Left renal cortex interstitium (tissue), 4 donors: ENCODE measurements at regions not wholly inside any gene's neighbourhood (a gene's known extent, or its start where the extent isn't known, plus 50 kb on each side); places are given as distances from the start of the nearest gene placed in this dataset.
"Not testable (repeated sequence)": the region's sequence is repeated elsewhere in the genome, so short reads cannot be mapped to it uniquely, and the experiment has no call there.

ENCODE experiments used
- DNase-seq, 4 donors: peaks; one replicate each; pipeline ENCODE4 v3.0.0-alpha.2; 2013; ENCODE audit warnings: low read depth in 4 of 4, low spot score in 2 of 4, missing footprints in 1 of 4

- not testable (repeated sequence) for DNase-seq
These were observed 300.0 kb upstream of the ZFP42 start for GRCh38 chr4:187695531-187695930.

- no peak for DNase-seq
These were observed 284.0 kb upstream of the ZFP42 start for GRCh38 chr4:187711586-187711985.

GRCh38 chr4:187714957-187715356 lies 280.6 kb upstream of the ZFP42 start:
- no peak for DNase-seq

- DNase-seq: no peak
These were observed 280.1 kb upstream of the ZFP42 start for GRCh38 chr4:187715466-187715865.

- no peak for DNase-seq
These were observed 271.1 kb upstream of the ZFP42 start for GRCh38 chr4:187724456-187724855.

- DNase-seq: no peak
These were observed 269.1 kb upstream of the ZFP42 start for GRCh38 chr4:187726485-187726884.

- no peak for DNase-seq
These were observed 263.0 kb upstream of the ZFP42 start for GRCh38 chr4:187732524-187732923.

GRCh38 chr4:187739771-187740170 lies 255.8 kb upstream of the ZFP42 start:
- DNase-seq: no peak

- no peak for DNase-seq
These were observed 250.7 kb upstream of the ZFP42 start for GRCh38 chr4:187744911-187745310.

GRCh38 chr4:187750652-187751051 lies 244.9 kb upstream of the ZFP42 start:
- not testable (repeated sequence) for DNase-seq

- no peak for DNase-seq
These were observed 228.4 kb upstream of the ZFP42 start for GRCh38 chr4:187767158-187767557.

GRCh38 chr4:187767687-187768086 lies 227.9 kb upstream of the ZFP42 start:
- DNase-seq: no peak

GRCh38 chr4:187770345-187770744 lies 225.2 kb upstream of the ZFP42 start:
- DNase-seq: no peak

GRCh38 chr4:187777954-187778353 lies 217.6 kb upstream of the ZFP42 start:
- DNase-seq: no peak

- no peak for DNase-seq
These were observed 215.5 kb upstream of the ZFP42 start for GRCh38 chr4:187780070-187780469.

- DNase-seq: no peak
These were observed 213.2 kb upstream of the ZFP42 start for GRCh38 chr4:187782286-187782824.

- no peak for DNase-seq
These were observed 209.4 kb upstream of the ZFP42 start for GRCh38 chr4:187786190-187786589.

GRCh38 chr4:187789078-187789477 lies 206.5 kb upstream of the ZFP42 start:
- DNase-seq: no peak

- no peak for DNase-seq
These were observed 199.8 kb upstream of the ZFP42 start for GRCh38 chr4:187795737-187796136.

- no peak for DNase-seq
These were observed 197.2 kb upstream of the ZFP42 start for GRCh38 chr4:187798385-187798784.

GRCh38 chr4:187799735-187800134 lies 195.8 kb upstream of the ZFP42 start:
- DNase-seq: no peak

- DNase-seq: no peak
These were observed 184.0 kb upstream of the ZFP42 start for GRCh38 chr4:187811591-187811990.

GRCh38 chr4:187814737-187815465 lies 180.7 kb upstream of the ZFP42 start:
- DNase-seq: no peak
